ENCODE measurements at regions not wholly inside any gene's neighbourhood (a gene's known extent, or its start where the extent isn't known, plus 50 kb on each side); places are given as distances from the start of the nearest gene placed in this dataset.

DNA sequence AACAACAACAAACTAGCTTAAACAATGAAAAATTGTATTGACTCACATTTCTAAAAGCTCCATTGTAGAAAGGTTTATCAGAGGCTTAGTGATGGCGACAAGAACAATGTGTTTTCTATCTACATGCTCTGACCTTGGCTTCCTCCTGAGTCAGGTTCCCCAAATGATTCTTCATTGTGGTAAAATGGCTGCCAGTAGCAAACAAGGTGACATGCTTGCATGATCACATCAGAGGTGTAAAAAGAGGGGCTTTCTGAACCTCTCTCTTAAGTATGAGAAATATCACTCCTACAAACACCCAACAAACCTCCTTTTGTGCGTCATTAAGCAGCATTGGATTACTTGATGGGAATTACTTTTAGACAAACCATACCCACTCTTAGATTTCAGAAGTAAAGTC is 252.4 kb upstream of the SYT1 start:
- Histone ChIP-seq H3K4me1 (no peaks in the 10 kb centered on the region), H3K9me3 (no peaks in the 10 kb centered on the region), H3K36me3 (ENCODE audit: low read depth, missing control alignments) (no peaks in the 10 kb centered on the region), H3K27ac (no peak overlapping the region), H3K27me3 (no peaks in the 10 kb centered on the region), H3K4me3 (no peak overlapping the region)
- WGBS, 2 donors = 84 to 91% methylated on average over 2 of the region's 2 CpGs
- TF ChIP-seq, protein P1, sequence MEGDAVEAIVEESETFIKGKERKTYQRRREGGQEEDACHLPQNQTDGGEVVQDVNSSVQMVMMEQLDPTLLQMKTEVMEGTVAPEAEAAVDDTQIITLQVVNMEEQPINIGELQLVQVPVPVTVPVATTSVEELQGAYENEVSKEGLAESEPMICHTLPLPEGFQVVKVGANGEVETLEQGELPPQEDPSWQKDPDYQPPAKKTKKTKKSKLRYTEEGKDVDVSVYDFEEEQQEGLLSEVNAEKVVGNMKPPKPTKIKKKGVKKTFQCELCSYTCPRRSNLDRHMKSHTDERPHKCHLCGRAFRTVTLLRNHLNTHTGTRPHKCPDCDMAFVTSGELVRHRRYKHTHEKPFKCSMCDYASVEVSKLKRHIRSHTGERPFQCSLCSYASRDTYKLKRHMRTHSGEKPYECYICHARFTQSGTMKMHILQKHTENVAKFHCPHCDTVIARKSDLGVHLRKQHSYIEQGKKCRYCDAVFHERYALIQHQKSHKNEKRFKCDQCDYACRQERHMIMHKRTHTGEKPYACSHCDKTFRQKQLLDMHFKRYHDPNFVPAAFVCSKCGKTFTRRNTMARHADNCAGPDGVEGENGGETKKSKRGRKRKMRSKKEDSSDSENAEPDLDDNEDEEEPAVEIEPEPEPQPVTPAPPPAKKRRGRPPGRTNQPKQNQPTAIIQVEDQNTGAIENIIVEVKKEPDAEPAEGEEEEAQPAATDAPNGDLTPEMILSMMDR (IDR thresholded peaks at IDR 0.05) = no peak
- TF ChIP-seq POLR2A (IDR thresholded peaks at IDR 0.05) = no peak
- intact Hi-C loops (cut with DNase I; ENCODE audit: low total_unique reads) = no loop called here
- no peak for DNase-seq

DNA sequence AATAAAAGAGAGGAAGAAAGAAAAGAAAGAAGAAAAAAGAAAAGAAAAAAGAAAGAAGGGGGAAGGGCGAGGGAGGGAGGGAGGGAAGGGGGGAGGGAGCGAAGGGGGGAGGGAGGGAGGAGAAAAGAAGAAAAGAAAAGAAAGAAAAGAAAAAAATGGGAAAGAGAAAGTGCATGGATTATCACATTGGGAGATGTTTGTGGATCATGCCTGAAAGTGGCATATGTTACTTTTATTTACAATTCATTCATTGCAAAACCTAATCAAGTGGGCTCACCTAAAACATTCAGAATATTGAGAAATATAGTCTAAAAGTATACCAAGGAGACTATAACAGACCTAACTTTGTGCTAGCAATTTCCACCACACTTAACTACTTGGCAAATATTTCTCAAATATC is 246.9 kb upstream of the SYT1 start:
- no peak overlapping the region for H3K4me3 ChIP-seq
- intact Hi-C loops (cut with DNase I; ENCODE audit: low total_unique reads) = no loop called here
- no peaks in the 10 kb centered on the region for H3K9me3 ChIP-seq
- H3K27ac ChIP-seq = no peak overlapping the region
- H3K27me3 ChIP-seq = no peaks in the 10 kb centered on the region
- TF ChIP-seq POLR2A (IDR thresholded peaks at IDR 0.05) = no peak
- TF ChIP-seq, protein P1 (IDR thresholded peaks at IDR 0.05) = no peak
- WGBS, 2 donors = 62 to 89% methylated on average over 2 of the region's 2 CpGs
- no peaks in the 10 kb centered on the region for H3K4me1 ChIP-seq
- H3K36me3 ChIP-seq (ENCODE audit: low read depth, missing control alignments) = no peaks in the 10 kb centered on the region
- DNase-seq = no peak

DNA sequence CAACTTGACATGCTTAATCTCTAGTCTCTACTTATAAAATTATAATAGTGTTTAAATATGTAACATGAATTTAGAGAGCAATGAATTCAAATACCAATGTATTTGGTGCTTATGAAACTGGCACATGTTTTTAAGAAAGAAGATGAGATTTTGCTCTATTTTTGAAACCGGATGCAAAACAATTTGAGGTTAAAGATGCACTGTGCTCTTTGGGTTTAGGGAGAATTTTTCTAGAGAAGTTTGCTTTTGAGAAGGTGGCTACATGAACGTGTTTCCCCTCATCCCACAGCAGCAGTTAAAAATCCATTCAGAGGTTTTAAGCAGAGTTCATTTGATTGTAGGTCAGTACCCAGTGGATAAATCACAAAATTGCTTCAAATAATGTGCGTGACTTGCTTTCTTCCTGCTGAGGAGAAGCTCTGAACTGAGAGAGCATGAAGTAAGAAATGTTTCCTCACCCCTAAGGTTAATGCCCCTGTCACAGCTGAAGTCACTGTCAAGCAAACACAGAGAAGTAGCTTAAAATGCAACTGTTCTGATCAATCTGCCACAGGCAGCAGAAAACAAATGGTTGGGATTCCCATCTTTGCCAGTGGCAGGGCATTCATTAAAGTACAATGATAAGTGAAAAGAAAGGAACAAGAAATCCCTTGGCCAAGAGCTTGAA is 241.9 kb upstream of the SYT1 start:
- H3K36me3 ChIP-seq (ENCODE audit: low read depth, missing control alignments) = no peaks in the 10 kb centered on the region
- 81 to 82% methylated on average over 3 of the region's 3 CpGs for WGBS, 2 donors
- no peak overlapping the region for H3K27ac ChIP-seq
- intact Hi-C loops (cut with DNase I; ENCODE audit: low total_unique reads) = no loop called here
- DNase-seq = no peak
- no peaks in the 10 kb centered on the region for H3K4me1 ChIP-seq
- TF ChIP-seq POLR2A (IDR thresholded peaks at IDR 0.05) = no peak
- TF ChIP-seq, protein P1 (IDR thresholded peaks at IDR 0.05) = no peak
- H3K9me3 ChIP-seq = no peaks in the 10 kb centered on the region
- H3K27me3 ChIP-seq = no peaks in the 10 kb centered on the region
- H3K4me3 ChIP-seq = no peak overlapping the region

- H3K27ac ChIP-seq = no peak overlapping the region
- H3K4me1 ChIP-seq = no peaks in the 10 kb centered on the region
- H3K36me3 ChIP-seq (ENCODE audit: low read depth, missing control alignments) = no peaks in the 10 kb centered on the region
- intact Hi-C loops (cut with DNase I; ENCODE audit: low total_unique reads) = no loop called here
- no peak for TF ChIP-seq POLR2A (IDR thresholded peaks at IDR 0.05)
- TF ChIP-seq, protein P1 (IDR thresholded peaks at IDR 0.05) = no peak
- H3K4me3 ChIP-seq = no peak overlapping the region
- H3K9me3 ChIP-seq = no peaks in the 10 kb centered on the region
- 86 to 88% methylated on average over 1 of the region's 1 CpG for WGBS, 2 donors
- DNase-seq = no peak
- H3K27me3 ChIP-seq = no peaks in the 10 kb centered on the region
Observed at GRCh38 chr12:78628491-78629100, 236.0 kb upstream of the SYT1 start.
